SU-DHL-6 (cell line): ENCODE measurements at regions not wholly inside any gene's neighbourhood (a gene's known extent, or its start where the extent isn't known, plus 50 kb on each side); places are given as distances from the start of the nearest gene placed in this dataset.
"Not testable (repeated sequence)": the region's sequence is repeated elsewhere in the genome, so short reads cannot be mapped to it uniquely, and the experiment has no call there.

Experiments
- H2AFZ ChIP-seq: fragments of 200-600 bp; sonication (generic); 2 replicates; pipeline ENCODE4 v1.6.1; 2014; ENCODE audit warnings: low read depth, mild to moderate bottlenecking, moderate library complexity, mixed read lengths, antibody characterized with exemption, low read length; ENCODE audit not compliant: severe bottlenecking
- H3F3A ChIP-seq: fragments of 200-600 bp; shearing (Covaris generic); 2 replicates; pipeline ENCODE4 v1.6.0; 2016; ENCODE audit warnings: antibody characterized with exemption, mild to moderate bottlenecking; ENCODE audit not compliant: insufficient read depth
- H3K27ac ChIP-seq: fragments of 200-600 bp; sonication (generic); 2 replicates; pipeline ENCODE4 v1.5.1; 2016; ENCODE audit warnings: low read depth, mild to moderate bottlenecking, low read length, moderate library complexity, mixed read lengths
- H3K27me3 ChIP-seq: fragments of 200-600 bp; sonication (generic), shearing (Covaris generic); 2 replicates; pipeline ENCODE4 v1.6.0; 2014; ENCODE audit warnings: mild to moderate bottlenecking, low read length
- H3K36me3 ChIP-seq: fragments of 200-600 bp; sonication (generic); 2 replicates; pipeline ENCODE4 v1.6.1; 2014; ENCODE audit warnings: mild to moderate bottlenecking, low read length, mixed read lengths
- H3K4me2 ChIP-seq: fragments of 300-600, 200-600 bp; shearing (Covaris generic), sonication (generic); 2 replicates; pipeline ENCODE4 v1.6.0; 2014; ENCODE audit warnings: low read length, low read depth, mild to moderate bottlenecking; ENCODE audit not compliant: poor library complexity, severe bottlenecking
- H3K4me3 ChIP-seq: fragments of 200-600 bp; sonication (generic); 2 replicates; pipeline ENCODE4 v1.5.1; 2014; ENCODE audit warnings: antibody characterized with exemption, low read length, mild to moderate bottlenecking, mixed read lengths; ENCODE audit not compliant: insufficient read depth, poor library complexity, severe bottlenecking
- H3K79me2 ChIP-seq: fragments of 200-600 bp; sonication (generic); 2 replicates; pipeline ENCODE4 v1.6.1; 2014; ENCODE audit warnings: mild to moderate bottlenecking, low read length, moderate library complexity; ENCODE audit not compliant: insufficient read depth
- H3K9ac ChIP-seq: fragments of 200-600 bp; sonication (generic); 2 replicates; pipeline ENCODE4 v1.7.0; 2014; ENCODE audit warnings: mild to moderate bottlenecking, low read length
- H3K9me2 ChIP-seq: fragments of 200-600 bp; sonication (generic); replicated peaks from 2 replicates; pipeline ENCODE4 v1.6.1; 2014; ENCODE audit warnings: low read length; ENCODE audit not compliant: insufficient read depth
- H3K9me3 ChIP-seq: fragments of 200-600 bp; sonication (generic); 2 replicates; pipeline ENCODE4 v1.6.1; 2014; ENCODE audit warnings: low read length, mixed read lengths; ENCODE audit not compliant: insufficient read depth
- H4K20me1 ChIP-seq: fragments of 200-600 bp; sonication (generic); 2 replicates; pipeline ENCODE4 v1.6.1; 2014; ENCODE audit warnings: low read depth, mild to moderate bottlenecking, antibody characterized with exemption, low read length, moderate library complexity, mixed read lengths

GRCh38 chrX:3842822-3843521, 129.5 kb upstream of the PRKX start:
- not testable (repeated sequence) for H3K4me3 ChIP-seq, H3K36me3 ChIP-seq, H2AFZ ChIP-seq, H3K9me2 ChIP-seq, H3K27me3 ChIP-seq, H3F3A ChIP-seq, H3K27ac ChIP-seq, H3K79me2 ChIP-seq, H3K4me2 ChIP-seq, H3K9ac ChIP-seq, H4K20me1 ChIP-seq, H3K9me3 ChIP-seq

- not testable (repeated sequence) for H3K36me3 ChIP-seq, H3K4me3 ChIP-seq, H3K4me2 ChIP-seq
Observed at GRCh38 chrX:3838754-3839153, 125.3 kb upstream of the PRKX start.

GRCh38 chrX:3837958-3838643, 124.7 kb upstream of the PRKX start:
- H3K4me3 ChIP-seq, H3K4me2 ChIP-seq, H2AFZ ChIP-seq, H3K9me3 ChIP-seq, H4K20me1 ChIP-seq, H3K27ac ChIP-seq, H3K36me3 ChIP-seq, H3K9ac ChIP-seq, H3K79me2 ChIP-seq, H3K9me2 ChIP-seq, H3F3A ChIP-seq, H3K27me3 ChIP-seq: not testable (repeated sequence)

More at GRCh38 chrX:3838754-3839153, 125.3 kb upstream of the PRKX start:
- not testable (repeated sequence) for H4K20me1 ChIP-seq, H3K9me2 ChIP-seq, H3F3A ChIP-seq, H3K27me3 ChIP-seq, H3K79me2 ChIP-seq, H3K9ac ChIP-seq, H2AFZ ChIP-seq, H3K9me3 ChIP-seq, H3K27ac ChIP-seq

GRCh38 chrX:3837211-3837610, 123.8 kb upstream of the PRKX start:
- not testable (repeated sequence) for H3K4me2 ChIP-seq, H3K36me3 ChIP-seq, H3K27me3 ChIP-seq, H3K4me3 ChIP-seq, H2AFZ ChIP-seq, H3K9me2 ChIP-seq, H4K20me1 ChIP-seq, H3K9me3 ChIP-seq, H3K79me2 ChIP-seq, H3K27ac ChIP-seq, H3F3A ChIP-seq, H3K9ac ChIP-seq

GRCh38 chrX:3833761-3834542, 120.5 kb upstream of the PRKX start:
- not testable (repeated sequence) for H2AFZ ChIP-seq, H3K9me2 ChIP-seq, H3K9ac ChIP-seq, H3K79me2 ChIP-seq, H4K20me1 ChIP-seq, H3K36me3 ChIP-seq, H3K27ac ChIP-seq, H3K4me3 ChIP-seq, H3K27me3 ChIP-seq, H3F3A ChIP-seq, H3K4me2 ChIP-seq, H3K9me3 ChIP-seq

GRCh38 chrX:3830020-3830419, 116.6 kb upstream of the PRKX start:
- not testable (repeated sequence) for H3K9me2 ChIP-seq, H3K9me3 ChIP-seq, H3K27me3 ChIP-seq, H3K36me3 ChIP-seq, H3K9ac ChIP-seq, H3K27ac ChIP-seq, H4K20me1 ChIP-seq, H3K4me2 ChIP-seq, H3F3A ChIP-seq, H2AFZ ChIP-seq, H3K4me3 ChIP-seq, H3K79me2 ChIP-seq

- H3K9ac ChIP-seq, H3K4me3 ChIP-seq, H3K4me2 ChIP-seq, H2AFZ ChIP-seq, H3K27ac ChIP-seq, H3K36me3 ChIP-seq, H4K20me1 ChIP-seq, H3K79me2 ChIP-seq, H3K27me3 ChIP-seq, H3F3A ChIP-seq, H3K9me2 ChIP-seq, H3K9me3 ChIP-seq: not testable (repeated sequence)
Observed at GRCh38 chrX:3829041-3829531, 115.6 kb upstream of the PRKX start.
